Endodermal cell (in vitro differentiated cells): ENCODE measurements at regions not wholly inside any gene's neighbourhood (a gene's known extent, or its start where the extent isn't known, plus 50 kb on each side); places are given as distances from the start of the nearest gene placed in this dataset.
A peak's percentile ranks its signal among the peaks of the same experiment; 100 is the strongest.

Experiments
- DNase-seq: peaks from one replicate; pipeline ENCODE4 v3.0.0-alpha.2; 2017
- H3K27ac ChIP-seq: 2 replicates; pipeline ENCODE4 v1.5.1; 2013; ENCODE audit warnings: mild to moderate bottlenecking, low read depth, low read length, moderate library complexity
- H3K27me3 ChIP-seq: 2 replicates; pipeline ENCODE4 v1.6.1; 2013; ENCODE audit warnings: mild to moderate bottlenecking, low read length, moderate library complexity; ENCODE audit not compliant: insufficient read depth, control insufficient read depth, poor library complexity, severe bottlenecking
- H3K36me3 ChIP-seq: 2 replicates; pipeline ENCODE4 v1.7.0; 2013; ENCODE audit warnings: mild to moderate bottlenecking, low read length, moderate library complexity; ENCODE audit not compliant: control insufficient read depth, insufficient read depth
- H3K4me1 ChIP-seq: one replicate; pipeline ENCODE4 v1.7.0; 2013; ENCODE audit warnings: low read length; ENCODE audit not compliant: control insufficient read depth, insufficient read depth
- H3K4me3 ChIP-seq: 2 replicates; pipeline ENCODE4 v1.5.1; 2013; ENCODE audit warnings: mild to moderate bottlenecking, low read length, moderate library complexity
- H3K9ac ChIP-seq: 2 replicates; pipeline ENCODE4 v1.6.1; 2013; ENCODE audit warnings: mild to moderate bottlenecking, low read length, moderate library complexity; ENCODE audit not compliant: poor library complexity, severe bottlenecking; ENCODE audit errors: extremely low read depth
- H3K9me3 ChIP-seq: 2 replicates; pipeline ENCODE4 v1.6.1; 2013; ENCODE audit warnings: mild to moderate bottlenecking, low read length, moderate library complexity; ENCODE audit not compliant: control insufficient read depth
- H3K27ac Mint-ChIP-seq: 2 replicates; pipeline ENCODE4 v1.8.0; 2020; ENCODE audit warnings: mixed read lengths
- H3K27me3 Mint-ChIP-seq: 2 replicates; pipeline ENCODE4 v1.8.0; 2021; ENCODE audit warnings: mild to moderate bottlenecking, mixed read lengths; ENCODE audit not compliant: insufficient read depth
- H3K36me3 Mint-ChIP-seq: 2 replicates; pipeline ENCODE4 v1.8.0; 2020; ENCODE audit warnings: low read depth, mixed read lengths
- H3K4me1 Mint-ChIP-seq: 2 replicates; pipeline ENCODE4 v1.8.0; 2020; ENCODE audit warnings: mixed read lengths
- H3K4me3 Mint-ChIP-seq: 2 replicates; pipeline ENCODE4 v1.8.0; 2020; ENCODE audit warnings: mild to moderate bottlenecking, moderate library complexity, mixed read lengths
- H3K9me3 Mint-ChIP-seq: 2 replicates; pipeline ENCODE4 v1.8.0; 2020; ENCODE audit warnings: mild to moderate bottlenecking, mixed read lengths
- WGBS, 2 experiments: methylation state at CpG; one replicate each; pipeline versions ENCODE4 v1.1.5 to v1.1.7; 2013; ENCODE audit warnings: missing lambda C conversion rate in 2 of 2, mixed read lengths in 1 of 2; ENCODE audit not compliant: insufficient coverage in 1 of 2, insufficient read length in 1 of 2; 5-methylcytosine and 5-hydroxymethylcytosine counted together
- TF ChIP-seq, protein P1 (sequence below): fragments of 200-600 bp; sonication (generic); conservative IDR thresholded peaks from 2 replicates; pipeline ENCODE4 v1.5.0; 2021; ENCODE audit warnings: antibody characterized with exemption, mild to moderate bottlenecking

GRCh38 chr1:190615818-190616217 lies 138.2 kb upstream of the BRINP3 start:
- no peaks in the 10 kb centered on the region for H3K9me3 ChIP-seq
- Mint-ChIP-seq H3K36me3 (no peaks in the 10 kb centered on the region), H3K4me1 (no peaks in the 10 kb centered on the region), H3K4me3 (no peak overlapping the region), H3K27me3 (no peaks in the 10 kb centered on the region), H3K27ac (no peak overlapping the region), H3K9me3 (no peaks in the 10 kb centered on the region)
- peak; percentile 74 for DNase-seq
- no peaks in the 10 kb centered on the region for H3K27me3 ChIP-seq
- H3K9ac ChIP-seq = no peak overlapping the region
- no peaks in the 10 kb centered on the region for H3K4me1 ChIP-seq
- H3K36me3 ChIP-seq = no peaks in the 10 kb centered on the region
- 90 to 95% methylated on average over 7 of the region's 7 CpGs for WGBS, 2 experiments
- no peak overlapping the region for H3K4me3 ChIP-seq
- TF ChIP-seq, protein P1, sequence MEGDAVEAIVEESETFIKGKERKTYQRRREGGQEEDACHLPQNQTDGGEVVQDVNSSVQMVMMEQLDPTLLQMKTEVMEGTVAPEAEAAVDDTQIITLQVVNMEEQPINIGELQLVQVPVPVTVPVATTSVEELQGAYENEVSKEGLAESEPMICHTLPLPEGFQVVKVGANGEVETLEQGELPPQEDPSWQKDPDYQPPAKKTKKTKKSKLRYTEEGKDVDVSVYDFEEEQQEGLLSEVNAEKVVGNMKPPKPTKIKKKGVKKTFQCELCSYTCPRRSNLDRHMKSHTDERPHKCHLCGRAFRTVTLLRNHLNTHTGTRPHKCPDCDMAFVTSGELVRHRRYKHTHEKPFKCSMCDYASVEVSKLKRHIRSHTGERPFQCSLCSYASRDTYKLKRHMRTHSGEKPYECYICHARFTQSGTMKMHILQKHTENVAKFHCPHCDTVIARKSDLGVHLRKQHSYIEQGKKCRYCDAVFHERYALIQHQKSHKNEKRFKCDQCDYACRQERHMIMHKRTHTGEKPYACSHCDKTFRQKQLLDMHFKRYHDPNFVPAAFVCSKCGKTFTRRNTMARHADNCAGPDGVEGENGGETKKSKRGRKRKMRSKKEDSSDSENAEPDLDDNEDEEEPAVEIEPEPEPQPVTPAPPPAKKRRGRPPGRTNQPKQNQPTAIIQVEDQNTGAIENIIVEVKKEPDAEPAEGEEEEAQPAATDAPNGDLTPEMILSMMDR = peak; percentile 67
- no peak overlapping the region for H3K27ac ChIP-seq

DNA sequence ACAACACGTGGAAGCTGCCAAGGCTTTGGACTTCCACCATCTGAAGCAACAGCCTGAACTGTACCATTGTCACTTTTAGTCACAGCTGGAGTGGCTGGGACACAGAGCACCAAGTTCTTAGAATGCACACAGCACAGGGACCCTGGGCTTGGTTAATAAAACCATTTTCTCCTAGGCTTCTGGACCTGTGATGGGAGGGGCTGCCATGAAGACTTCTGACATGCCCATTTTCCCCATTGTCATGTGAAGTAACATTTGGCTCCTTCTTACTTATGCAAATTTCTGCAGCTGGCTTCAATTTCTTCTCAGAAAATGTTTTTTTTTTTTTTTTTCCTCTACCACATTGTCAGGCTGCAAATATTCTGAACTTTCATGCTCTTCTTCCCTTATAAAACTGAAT lies 138.6 kb upstream of the BRINP3 start:
- H3K4me3 Mint-ChIP-seq = no peak overlapping the region
- Histone ChIP-seq H3K4me3 (no peak overlapping the region), H3K27ac (no peak overlapping the region), H3K36me3 (no peaks in the 10 kb centered on the region), H3K9me3 (no peaks in the 10 kb centered on the region), H3K4me1 (no peaks in the 10 kb centered on the region), H3K9ac (no peak overlapping the region), H3K27me3 (no peaks in the 10 kb centered on the region)
- TF ChIP-seq, protein P1 = peak; percentile 5
- no peaks in the 10 kb centered on the region for H3K36me3 Mint-ChIP-seq
- H3K27ac Mint-ChIP-seq = no peak overlapping the region
- no peaks in the 10 kb centered on the region for H3K27me3 Mint-ChIP-seq
- 89 to 100% methylated on average over 1 of the region's 1 CpG for WGBS, 2 experiments
- no peak for DNase-seq
- no peaks in the 10 kb centered on the region for H3K9me3 Mint-ChIP-seq
- H3K4me1 Mint-ChIP-seq = no peaks in the 10 kb centered on the region

DNA sequence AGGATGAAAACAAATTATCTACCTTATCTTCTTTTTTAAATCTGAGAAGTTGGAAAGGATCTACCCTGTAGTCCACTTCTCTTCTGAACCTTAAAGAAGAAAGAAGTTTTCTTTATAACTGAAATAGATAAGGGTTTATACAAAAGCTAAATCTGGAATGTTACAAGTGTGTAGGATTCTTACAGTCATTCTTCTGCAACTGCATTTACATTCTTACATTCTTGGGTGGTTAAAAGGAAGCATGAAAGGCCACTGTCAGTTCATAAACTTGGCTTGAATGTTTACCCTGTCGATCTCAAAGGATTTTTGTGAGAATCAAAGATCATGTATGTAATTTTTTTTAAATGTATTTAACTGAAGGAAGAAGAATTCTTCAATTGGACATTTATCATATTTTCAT lies 142.1 kb upstream of the BRINP3 start:
- TF ChIP-seq, protein P1 = no peak
- Histone ChIP-seq H3K4me3 (no peak overlapping the region), H3K27ac (no peak overlapping the region), H3K27me3 (no peaks in the 10 kb centered on the region), H3K4me1 (no peaks in the 10 kb centered on the region), H3K36me3 (no peaks in the 10 kb centered on the region), H3K9me3 (no peaks in the 10 kb centered on the region), H3K9ac (no peak overlapping the region)
- Mint-ChIP-seq H3K27me3 (no peaks in the 10 kb centered on the region), H3K4me1 (no peaks in the 10 kb centered on the region), H3K9me3 (no peaks in the 10 kb centered on the region), H3K27ac (no peak overlapping the region), H3K4me3 (no peak overlapping the region), H3K36me3 (no peaks in the 10 kb centered on the region)
- no peak for DNase-seq
- WGBS, 2 experiments = 95% methylated on average over 1 of the region's 1 CpG; no CpG with 5 or more reads in 1 of the 2 experiments
